BE2C (cell line): ENCODE measurements at regions not wholly inside any gene's neighbourhood (a gene's known extent, or its start where the extent isn't known, plus 50 kb on each side); places are given as distances from the start of the nearest gene placed in this dataset.

Experiments used
- DNase-seq: peaks from one replicate; pipeline ENCODE4 v3.0.0-alpha.2; 2020
- H3K27me3 ChIP-seq: fragments of 250-450 bp; sonication (Bioruptor Pico); 2 replicates; pipeline ENCODE4 v1.5.1; 2020; ENCODE audit warnings: mild to moderate bottlenecking
- H3K36me3 ChIP-seq: fragments of 250-450 bp; sonication (Bioruptor Pico); 2 replicates; pipeline ENCODE4 v1.5.1; 2020; ENCODE audit warnings: mild to moderate bottlenecking
- H3K4me1 ChIP-seq: fragments of 250-450 bp; sonication (Bioruptor Pico); 2 replicates; pipeline ENCODE4 v1.5.1; 2020
- H3K4me3 ChIP-seq: 2 replicates; pipeline ENCODE4 v1.5.1; 2011; ENCODE audit warnings: low read depth, low read length
- H3K9me3 ChIP-seq: fragments of 250-450 bp; sonication (Bioruptor Pico); 2 replicates; pipeline ENCODE4 v1.5.1; 2020
- TF ChIP-seq, protein P1 (sequence below): IDR thresholded peaks from 2 replicates; pipeline ENCODE4 v1.5.1; 2012; ENCODE audit warnings: mild to moderate bottlenecking, low read depth, low read length

DNA sequence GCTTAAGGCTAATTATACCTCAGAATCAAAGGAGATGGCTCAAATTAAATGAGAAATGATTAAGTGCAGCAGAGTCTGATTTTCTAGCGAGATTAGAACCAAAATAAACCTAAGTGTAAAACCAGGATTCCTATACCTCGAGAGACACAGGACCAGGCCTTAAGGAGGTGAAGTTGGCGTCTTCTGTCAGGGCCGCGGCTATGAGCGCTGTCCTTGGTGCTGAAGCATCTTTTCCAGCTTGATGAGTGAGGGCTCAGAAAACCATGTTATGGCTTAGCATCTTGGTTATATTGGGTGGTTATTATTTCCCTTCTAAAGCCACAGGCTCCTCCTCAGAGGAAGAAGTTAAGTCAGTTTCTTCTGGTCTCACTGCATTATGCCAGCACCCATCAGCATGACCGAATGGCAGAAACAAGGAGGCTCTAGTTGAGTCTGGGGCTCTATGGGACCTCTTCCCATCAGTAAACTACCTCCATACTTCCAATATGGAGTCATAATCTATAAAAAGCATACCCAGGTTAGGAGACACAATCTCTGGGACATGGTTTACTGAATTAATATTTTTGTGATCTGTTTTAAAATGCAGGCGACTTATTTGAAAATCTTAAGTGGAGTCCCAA is 120.1 kb upstream of the NMNAT3 start:
- no peaks in the 10 kb centered on the region; the same call in 1 of the 2 replicates for H3K4me1 ChIP-seq
- no peak overlapping the region for H3K4me3 ChIP-seq
- DNase-seq = no peak
- no peaks in the 10 kb centered on the region for H3K9me3 ChIP-seq
- TF ChIP-seq, protein P1, sequence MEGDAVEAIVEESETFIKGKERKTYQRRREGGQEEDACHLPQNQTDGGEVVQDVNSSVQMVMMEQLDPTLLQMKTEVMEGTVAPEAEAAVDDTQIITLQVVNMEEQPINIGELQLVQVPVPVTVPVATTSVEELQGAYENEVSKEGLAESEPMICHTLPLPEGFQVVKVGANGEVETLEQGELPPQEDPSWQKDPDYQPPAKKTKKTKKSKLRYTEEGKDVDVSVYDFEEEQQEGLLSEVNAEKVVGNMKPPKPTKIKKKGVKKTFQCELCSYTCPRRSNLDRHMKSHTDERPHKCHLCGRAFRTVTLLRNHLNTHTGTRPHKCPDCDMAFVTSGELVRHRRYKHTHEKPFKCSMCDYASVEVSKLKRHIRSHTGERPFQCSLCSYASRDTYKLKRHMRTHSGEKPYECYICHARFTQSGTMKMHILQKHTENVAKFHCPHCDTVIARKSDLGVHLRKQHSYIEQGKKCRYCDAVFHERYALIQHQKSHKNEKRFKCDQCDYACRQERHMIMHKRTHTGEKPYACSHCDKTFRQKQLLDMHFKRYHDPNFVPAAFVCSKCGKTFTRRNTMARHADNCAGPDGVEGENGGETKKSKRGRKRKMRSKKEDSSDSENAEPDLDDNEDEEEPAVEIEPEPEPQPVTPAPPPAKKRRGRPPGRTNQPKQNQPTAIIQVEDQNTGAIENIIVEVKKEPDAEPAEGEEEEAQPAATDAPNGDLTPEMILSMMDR = no peak
- H3K27me3 ChIP-seq = no peaks in the 10 kb centered on the region
- no peaks in the 10 kb centered on the region for H3K36me3 ChIP-seq

DNA sequence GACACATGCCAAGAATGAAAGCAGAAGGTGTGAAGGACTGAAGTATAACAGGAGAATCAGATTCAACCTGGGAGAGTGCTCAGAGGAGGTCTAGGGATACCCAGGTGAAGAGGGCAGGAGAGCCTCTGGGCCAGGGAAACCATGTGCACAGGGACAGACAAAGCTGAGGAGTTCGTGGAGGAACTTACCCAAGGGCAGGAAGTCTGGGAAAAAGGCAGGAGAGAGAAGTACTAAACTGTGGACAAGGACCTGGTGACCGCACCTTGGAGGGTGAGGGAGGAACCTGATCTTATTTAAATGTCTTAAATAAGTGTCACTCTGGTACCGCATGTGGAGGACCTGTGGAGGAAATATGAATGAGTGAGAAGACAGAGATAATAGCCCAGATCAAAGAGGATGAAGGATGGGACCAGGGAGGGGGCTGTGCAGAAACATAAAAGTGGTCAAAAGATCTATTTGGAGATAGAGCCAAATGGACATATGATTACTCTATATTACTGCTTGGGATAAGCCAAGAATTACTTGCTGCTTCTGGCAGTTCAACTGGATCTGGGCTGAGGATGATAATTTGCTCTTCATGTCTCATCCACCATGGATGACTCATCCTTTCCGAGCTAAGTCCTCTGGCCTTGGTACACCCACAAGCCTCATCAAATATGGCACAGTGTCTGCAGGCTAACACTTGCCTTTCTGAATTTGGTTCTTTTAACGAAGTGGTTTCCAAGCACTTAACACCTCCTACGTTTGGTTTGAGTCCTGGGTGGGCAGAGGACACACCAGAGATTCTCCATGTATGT is 116.9 kb upstream of the NMNAT3 start:
- Histone ChIP-seq H3K9me3 (no peaks in the 10 kb centered on the region), H3K27me3 (no peaks in the 10 kb centered on the region), H3K4me3 (no peak overlapping the region), H3K36me3 (no peaks in the 10 kb centered on the region), H3K4me1 (no peaks in the 10 kb centered on the region; the same call in 1 of the 2 replicates)
- TF ChIP-seq, protein P1 = no peak
- DNase-seq = no peak

DNA sequence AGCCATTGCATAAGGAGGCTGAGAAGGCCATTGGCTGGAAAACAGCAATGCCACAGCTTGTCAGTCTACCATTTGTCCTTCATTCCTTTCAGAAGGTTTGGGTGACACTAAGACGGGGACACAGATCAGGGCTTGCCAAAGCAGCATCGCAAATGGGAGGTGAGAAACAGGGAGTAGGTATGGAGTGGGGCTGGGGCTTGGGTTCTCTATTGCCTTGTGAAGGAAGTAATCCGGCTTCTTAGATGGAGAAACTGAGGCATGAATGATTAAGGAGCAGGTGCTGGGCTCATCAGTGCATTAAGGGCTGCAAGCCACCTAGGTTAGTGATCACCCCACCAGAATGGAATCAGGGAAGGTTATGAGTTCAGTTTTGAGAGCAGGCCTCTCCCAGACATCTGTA is 115.6 kb upstream of the NMNAT3 start:
- TF ChIP-seq, protein P1 = no peak
- no peaks in the 10 kb centered on the region for H3K9me3 ChIP-seq
- H3K36me3 ChIP-seq = no peaks in the 10 kb centered on the region
- no peaks in the 10 kb centered on the region for H3K27me3 ChIP-seq
- H3K4me3 ChIP-seq = no peak overlapping the region
- H3K4me1 ChIP-seq = no peaks in the 10 kb centered on the region; the same call in 1 of the 2 replicates
- no peak for DNase-seq

DNA sequence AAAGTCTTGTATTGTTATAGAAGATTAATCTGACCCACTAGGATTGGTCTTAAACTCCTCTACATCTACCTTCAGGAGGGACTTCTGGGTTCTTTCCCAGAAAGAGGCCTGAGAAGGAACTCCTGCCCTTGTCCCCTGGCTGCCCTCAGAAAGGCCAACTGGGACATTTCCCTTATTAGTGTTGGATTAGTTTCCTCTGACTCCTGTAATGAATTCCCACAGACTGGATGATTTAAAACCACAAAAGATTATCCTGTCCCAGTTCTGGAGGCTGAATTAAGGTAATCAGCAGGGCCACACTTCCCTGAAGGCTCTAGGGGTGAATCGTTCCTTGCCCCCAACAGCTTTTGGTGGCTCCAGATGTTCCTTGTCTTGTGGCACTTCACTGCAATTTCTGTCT is 102.8 kb upstream of the NMNAT3 start:
- TF ChIP-seq, protein P1 = no peak
- no peak for DNase-seq

DNA sequence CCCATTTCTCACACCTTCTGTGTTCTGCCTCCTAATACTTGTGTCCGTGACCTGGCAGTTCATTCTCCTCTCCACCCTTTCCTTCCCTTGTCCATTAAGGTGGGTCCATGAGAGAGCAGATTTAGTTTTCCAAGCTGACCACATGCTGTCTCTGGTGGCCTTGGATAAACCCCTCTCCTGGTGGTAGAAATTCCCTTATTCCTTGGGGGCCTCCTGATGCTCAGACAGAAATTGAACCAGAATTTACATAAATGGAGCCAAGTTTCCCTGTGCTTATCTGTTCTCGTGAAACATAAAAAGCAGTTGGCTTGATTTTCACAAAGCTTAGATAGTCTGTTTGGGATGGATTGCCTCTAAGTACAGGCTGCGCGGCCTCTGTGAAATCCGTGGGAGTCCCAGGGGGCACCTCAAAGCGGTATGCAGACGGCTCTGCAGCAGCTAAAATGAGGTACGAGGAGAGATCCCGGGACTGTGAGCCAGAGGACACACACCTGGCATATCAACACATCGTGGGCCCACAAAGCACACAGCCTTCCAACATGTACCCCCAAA is 101.0 kb upstream of the NMNAT3 start:
- no peak for DNase-seq
- no peaks in the 10 kb centered on the region for H3K36me3 ChIP-seq
- TF ChIP-seq, protein P1 = no peak

More for the DNA sequence above, 102.8 kb upstream of the NMNAT3 start:
- Histone ChIP-seq H3K4me3 (no peak overlapping the region), H3K9me3 (no peaks in the 10 kb centered on the region), H3K27me3 (no peaks in the 10 kb centered on the region), H3K4me1 (no peaks in the 10 kb centered on the region), H3K36me3 (no peaks in the 10 kb centered on the region)

More for the DNA sequence above, 101.0 kb upstream of the NMNAT3 start:
- Histone ChIP-seq H3K9me3 (no peaks in the 10 kb centered on the region), H3K27me3 (no peaks in the 10 kb centered on the region), H3K4me1 (peaks cover 13% of the 10 kb centered on the region), H3K4me3 (no peak overlapping the region)
